ENCODE measurements at regions not wholly inside any gene's neighbourhood (a gene's known extent, or its start where the extent isn't known, plus 50 kb on each side); places are given as distances from the start of the nearest gene placed in this dataset.

- no peak for TF ChIP-seq CTCF (IDR thresholded peaks at IDR 0.05 in 2 of 3, conservative IDR thresholded peaks at IDR 0.05 in 1 of 3; ENCODE audit: control insufficient read depth in 2 of 3, extremely low read depth in 1 of 3, insufficient read depth in 1 of 3, low read depth in 3 of 3, low read length in 3 of 3)
- TF ChIP-seq EP300 (IDR thresholded peaks at IDR 0.05; ENCODE audit: borderline replicate concordance in 1 of 2, control insufficient read depth in 1 of 2, low read depth in 2 of 2, low read length in 2 of 2), result no peak
- TF ChIP-seq TAF1 (IDR thresholded peaks at IDR 0.05; ENCODE audit: borderline replicate concordance, low read depth, low read length), result no peak
- TF ChIP-seq RAD51 (IDR thresholded peaks at IDR 0.05), result no peak
- TF ChIP-seq NFYB (IDR thresholded peaks at IDR 0.05; ENCODE audit: insufficient read depth, low read depth, low read length), result no peak
- no peak for TF ChIP-seq HDAC2 (IDR thresholded peaks at IDR 0.05)
- TF ChIP-seq EZH2 (IDR thresholded peaks at IDR 0.05; ENCODE audit: borderline replicate concordance, control insufficient read depth, low read depth, low read length), result no peak
- TF ChIP-seq BCL3 (IDR thresholded peaks at IDR 0.05; ENCODE audit: borderline replicate concordance, insufficient read depth, low read depth, low read length, poor library complexity, severe bottlenecking), result no peak
- no peak for TF ChIP-seq REST (IDR thresholded peaks at IDR 0.05; ENCODE audit: low read depth, low read length)
- TF ChIP-seq RBBP5 (conservative IDR thresholded peaks at IDR 0.05), result no peak
Observed at GRCh38 chr11:131136486-131136885, 220.2 kb upstream of the SNX19 start.

Measured in GM12878 (cell line).